GM18520 (cell line): ENCODE measurements at regions not wholly inside any gene's neighbourhood (a gene's known extent, or its start where the extent isn't known, plus 50 kb on each side); places are given as distances from the start of the nearest gene placed in this dataset.
"Not testable (repeated sequence)": the region's sequence is repeated elsewhere in the genome, so short reads cannot be mapped to it uniquely, and the experiment has no call there.

Source experiments
- ATAC-seq: cut with Tn5 transposase; IDR thresholded peaks from one replicate; pipeline ENCODE4 v1.9.1; 2021; ENCODE audit not compliant: unreplicated experiment

- ATAC-seq, result no peak
Measured at GRCh38 chr21:28152732-28153131, 839.9 kb downstream of the LTN1 start.

GRCh38 chr21:28151758-28152157, 840.9 kb downstream of the LTN1 start:
- no peak for ATAC-seq

DNA sequence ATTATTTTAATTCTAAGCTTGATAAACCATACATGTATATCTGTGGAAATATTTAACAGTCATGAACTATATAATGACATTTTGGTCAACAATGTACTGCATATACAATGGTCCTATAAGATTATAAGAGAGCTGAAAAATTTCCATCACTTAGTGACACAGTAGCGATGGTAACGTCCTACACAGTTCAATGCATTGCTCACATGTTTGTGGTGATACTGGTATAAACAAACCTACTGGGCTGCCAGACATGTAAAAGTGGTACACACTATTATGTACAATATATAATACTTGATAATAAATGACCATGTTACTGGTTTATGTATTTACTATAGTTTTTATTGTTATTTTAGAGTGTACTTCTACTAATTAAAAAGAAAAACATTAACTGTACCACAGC, 841.9 kb downstream of the LTN1 start:
- ATAC-seq, result no peak

DNA sequence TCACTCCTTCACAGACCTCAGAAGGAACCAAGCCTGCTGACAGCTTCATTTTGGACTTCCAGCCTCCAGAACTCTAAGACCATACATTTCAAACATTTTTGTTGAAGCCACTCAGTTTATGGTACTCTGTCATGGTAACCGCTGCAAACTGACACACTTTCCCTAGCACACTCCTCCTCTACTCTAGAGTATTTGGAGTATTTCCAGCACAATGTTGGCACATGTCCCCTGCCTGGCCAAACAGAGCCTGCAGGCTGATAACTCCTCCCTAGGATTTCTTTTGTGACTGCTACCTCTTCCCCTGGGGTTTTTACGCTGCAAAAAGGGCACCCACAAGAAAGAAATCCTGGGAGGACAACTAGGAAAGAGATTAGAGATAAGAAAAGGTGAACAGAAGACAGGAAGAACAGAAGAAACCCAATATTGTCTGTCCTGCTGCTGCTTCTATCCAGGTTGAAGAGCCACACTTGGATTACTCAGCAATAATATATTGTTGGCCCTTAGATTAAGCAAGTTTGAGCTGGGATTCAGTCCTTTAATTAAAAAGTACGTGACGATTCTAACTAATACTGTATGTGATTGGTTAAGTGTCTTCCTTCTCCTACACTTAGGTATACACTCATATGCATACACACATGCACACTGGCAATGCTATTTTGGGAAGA, 844.1 kb downstream of the LTN1 start:
- no peak for ATAC-seq

- no peak for ATAC-seq
Measured at GRCh38 chr21:28144653-28145052, 848.0 kb downstream of the LTN1 start.

- ATAC-seq, result no peak
Measured at GRCh38 chr21:28144089-28144488, 848.6 kb downstream of the LTN1 start.

GRCh38 chr21:28142697-28143096, 850.0 kb downstream of the LTN1 start:
- ATAC-seq, result no peak

DNA sequence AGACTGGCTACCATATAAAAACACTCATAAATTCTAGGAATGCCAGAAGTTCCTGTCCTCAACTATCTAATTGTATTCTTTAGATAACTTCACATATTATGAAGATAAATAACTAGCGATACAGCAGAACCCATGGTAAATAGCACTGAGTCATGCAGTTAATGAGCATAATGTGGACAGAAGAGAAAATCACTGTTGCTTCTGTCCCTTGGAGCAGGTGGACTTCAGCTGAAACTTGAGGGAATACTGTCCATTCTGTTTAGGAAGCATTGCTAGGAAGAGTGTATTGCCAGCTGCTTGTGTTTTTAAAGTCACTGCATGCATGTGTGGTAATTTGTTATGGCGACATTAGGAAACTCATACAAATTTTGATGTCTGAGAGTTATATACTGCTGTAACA, 854.4 kb downstream of the LTN1 start:
- no peak for ATAC-seq

GRCh38 chr21:28136656-28137255, 855.9 kb downstream of the LTN1 start:
- no peak for ATAC-seq

DNA sequence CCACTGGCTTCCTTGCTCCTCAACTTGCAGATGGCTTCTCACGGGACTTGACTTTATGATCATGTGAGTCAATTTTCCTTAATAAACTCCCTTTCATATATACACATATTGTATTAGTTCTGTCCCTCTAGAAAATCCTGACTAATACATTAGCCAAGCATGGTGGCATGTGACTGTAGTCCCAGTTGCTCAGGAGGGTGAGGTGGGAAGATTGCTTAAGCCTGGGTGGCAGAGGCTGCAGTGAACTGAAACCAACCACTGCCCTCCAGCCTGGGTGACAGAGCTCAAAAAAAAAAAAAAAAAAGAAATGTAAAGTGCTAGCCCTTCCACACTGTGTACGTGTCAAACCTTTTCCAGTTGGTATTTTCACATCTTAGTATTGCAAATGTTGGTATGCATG, 857.0 kb downstream of the LTN1 start:
- ATAC-seq, result no peak

- ATAC-seq, result no peak
Measured at GRCh38 chr21:28133116-28133515, 859.6 kb downstream of the LTN1 start.

GRCh38 chr21:28132713-28133112, 860.0 kb downstream of the LTN1 start:
- no peak for ATAC-seq

GRCh38 chr21:28127175-28127785, 865.4 kb downstream of the LTN1 start:
- ATAC-seq, result no peak

GRCh38 chr21:28126521-28127174, 866.0 kb downstream of the LTN1 start:
- ATAC-seq, result no peak

- no peak for ATAC-seq
Measured at GRCh38 chr21:28124541-28124940, 868.1 kb downstream of the LTN1 start.

DNA sequence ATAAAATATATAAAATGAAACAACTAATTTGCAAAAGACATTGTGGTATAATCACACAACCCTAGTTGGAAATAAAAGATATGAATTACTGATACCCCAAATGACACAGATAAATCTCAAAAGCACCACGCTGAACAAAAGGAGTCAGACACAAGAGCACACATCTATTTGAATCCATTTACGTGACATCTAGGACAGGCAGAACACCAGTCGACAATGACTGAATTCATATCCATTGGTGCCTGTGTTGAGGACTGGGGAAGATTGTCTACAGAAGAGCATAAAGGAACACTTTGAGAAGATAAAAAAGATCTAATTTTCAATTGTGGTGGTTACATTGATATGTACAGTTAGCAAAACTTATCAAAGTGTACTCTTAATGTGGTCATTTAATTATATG, 874.1 kb downstream of the LTN1 start:
- no peak for ATAC-seq

- ATAC-seq, result not testable (repeated sequence)
Measured at GRCh38 chr21:28114986-28115385, 877.7 kb downstream of the LTN1 start.

GRCh38 chr21:28113718-28114117, 879.0 kb downstream of the LTN1 start:
- no peak for ATAC-seq

DNA sequence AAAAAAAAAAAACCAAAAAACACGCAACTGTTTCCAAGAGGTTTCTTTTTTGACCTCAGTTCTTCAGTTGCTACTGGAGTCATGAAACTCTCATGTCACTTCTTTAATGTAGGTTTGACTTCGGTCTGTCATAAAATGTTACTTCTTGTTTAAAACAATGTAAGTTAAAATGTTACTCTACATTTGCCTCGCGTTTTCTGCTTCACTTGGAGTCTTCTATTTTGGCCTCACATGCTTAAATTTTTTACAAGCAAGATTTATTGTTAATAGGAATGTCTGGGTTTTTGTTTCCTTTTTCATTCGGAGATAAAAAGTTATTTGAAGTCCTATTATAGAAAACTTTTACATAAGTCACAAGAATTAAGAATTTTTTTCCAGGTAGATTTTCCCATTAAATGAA, 880.2 kb downstream of the LTN1 start:
- no peak for ATAC-seq

DNA sequence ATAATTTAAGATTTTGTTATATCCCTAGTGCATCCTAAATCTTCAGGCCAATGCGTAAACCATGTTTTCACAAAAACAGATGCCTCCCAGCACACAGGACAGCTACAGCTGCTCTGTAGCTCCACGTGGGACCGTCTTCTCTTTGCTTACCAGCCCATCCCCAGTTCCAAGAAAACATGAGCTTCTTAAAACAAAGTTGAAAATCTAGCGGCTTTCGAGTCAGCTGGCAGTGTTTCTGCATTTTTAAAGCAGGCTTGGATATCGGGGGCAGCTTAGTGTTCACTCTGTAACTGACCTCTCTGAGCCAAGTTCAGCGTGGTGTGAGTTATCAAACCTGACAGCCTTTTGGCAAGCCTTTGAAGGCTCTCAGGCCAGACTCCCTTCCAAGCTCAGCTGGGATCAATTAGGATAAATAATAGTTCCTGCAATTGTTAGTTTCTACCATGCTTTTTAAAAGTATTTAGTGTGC, 881.5 kb downstream of the LTN1 start:
- no peak for ATAC-seq

GRCh38 chr21:28110716-28111115, 882.0 kb downstream of the LTN1 start:
- no peak for ATAC-seq

- no peak for ATAC-seq
Measured at GRCh38 chr21:28110074-28110473, 882.6 kb downstream of the LTN1 start.
